GM12874 (cell line): ENCODE measurements at regions not wholly inside any gene's neighbourhood (a gene's known extent, or its start where the extent isn't known, plus 50 kb on each side); places are given as distances from the start of the nearest gene placed in this dataset.

Source experiments
- TF ChIP-seq, protein P1 (sequence below): IDR thresholded peaks from 2 replicates; pipeline ENCODE4 v1.5.1; 2011; ENCODE audit warnings: low read depth, mild to moderate bottlenecking, control low read depth, low read length, moderate library complexity; ENCODE audit not compliant: insufficient read depth

DNA sequence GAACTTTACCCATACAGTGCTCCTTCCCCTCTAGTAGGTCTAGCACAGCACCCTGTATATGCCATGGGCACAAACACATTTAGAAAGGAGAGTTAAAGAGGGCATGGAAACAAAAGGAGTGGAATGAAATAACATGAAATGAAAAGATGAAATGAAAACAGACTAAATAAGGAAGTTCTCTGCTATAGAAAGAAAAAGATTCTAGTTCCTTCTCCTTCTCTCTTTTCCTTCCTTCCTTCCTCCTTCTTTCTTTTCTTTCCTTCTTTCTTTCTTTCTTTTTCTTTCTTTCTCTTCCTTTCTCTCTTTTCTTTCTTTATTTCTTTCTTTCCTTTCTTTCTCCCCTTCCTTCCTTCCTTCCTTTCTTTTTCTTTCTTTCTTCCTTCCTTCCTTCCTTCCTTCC is 2197.4 kb downstream of the PCDH7 start:
- TF ChIP-seq, protein P1, sequence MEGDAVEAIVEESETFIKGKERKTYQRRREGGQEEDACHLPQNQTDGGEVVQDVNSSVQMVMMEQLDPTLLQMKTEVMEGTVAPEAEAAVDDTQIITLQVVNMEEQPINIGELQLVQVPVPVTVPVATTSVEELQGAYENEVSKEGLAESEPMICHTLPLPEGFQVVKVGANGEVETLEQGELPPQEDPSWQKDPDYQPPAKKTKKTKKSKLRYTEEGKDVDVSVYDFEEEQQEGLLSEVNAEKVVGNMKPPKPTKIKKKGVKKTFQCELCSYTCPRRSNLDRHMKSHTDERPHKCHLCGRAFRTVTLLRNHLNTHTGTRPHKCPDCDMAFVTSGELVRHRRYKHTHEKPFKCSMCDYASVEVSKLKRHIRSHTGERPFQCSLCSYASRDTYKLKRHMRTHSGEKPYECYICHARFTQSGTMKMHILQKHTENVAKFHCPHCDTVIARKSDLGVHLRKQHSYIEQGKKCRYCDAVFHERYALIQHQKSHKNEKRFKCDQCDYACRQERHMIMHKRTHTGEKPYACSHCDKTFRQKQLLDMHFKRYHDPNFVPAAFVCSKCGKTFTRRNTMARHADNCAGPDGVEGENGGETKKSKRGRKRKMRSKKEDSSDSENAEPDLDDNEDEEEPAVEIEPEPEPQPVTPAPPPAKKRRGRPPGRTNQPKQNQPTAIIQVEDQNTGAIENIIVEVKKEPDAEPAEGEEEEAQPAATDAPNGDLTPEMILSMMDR, result no peak

DNA sequence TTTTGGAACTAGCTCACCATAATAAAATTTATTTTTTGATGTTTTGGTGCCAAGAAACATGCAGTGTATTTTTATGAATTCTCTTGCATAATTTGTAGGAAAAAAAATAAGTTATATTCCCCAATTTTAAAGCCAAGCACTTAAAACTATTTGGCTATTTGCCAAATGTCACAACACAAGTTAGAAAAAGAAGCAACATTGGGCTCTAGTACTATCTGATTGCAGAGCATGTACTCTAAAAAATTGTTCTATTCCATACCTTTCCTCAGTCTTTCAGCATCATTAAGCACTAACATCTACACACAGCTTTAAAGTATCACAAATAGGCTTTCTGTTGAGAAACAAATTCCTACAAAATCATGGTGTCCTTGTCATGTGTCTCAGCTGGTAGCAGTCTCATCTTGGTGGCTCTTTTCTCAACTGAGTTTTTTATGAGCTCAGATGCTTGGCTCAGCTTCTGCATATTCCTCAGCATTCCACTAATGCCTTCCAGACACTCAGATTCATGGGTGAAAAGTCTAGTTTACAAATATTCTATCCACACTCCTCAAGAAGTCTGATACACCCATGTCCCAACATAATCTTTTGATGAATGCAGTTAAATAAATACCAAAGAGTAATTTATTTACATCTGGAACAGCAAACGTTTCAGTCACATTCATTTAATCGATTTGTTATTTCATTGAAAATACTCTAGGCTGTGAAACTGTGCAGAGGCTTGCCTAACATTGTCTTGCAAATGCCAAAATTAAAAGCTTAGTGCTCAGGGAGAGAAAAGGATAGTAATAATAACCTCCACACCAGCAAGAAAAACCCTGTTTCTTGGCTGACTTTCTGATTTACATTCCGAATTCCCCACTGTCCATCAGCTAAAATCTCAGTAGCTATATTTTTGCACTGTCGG is 2209.9 kb downstream of the PCDH7 start:
- TF ChIP-seq, protein P1, result no peak

DNA sequence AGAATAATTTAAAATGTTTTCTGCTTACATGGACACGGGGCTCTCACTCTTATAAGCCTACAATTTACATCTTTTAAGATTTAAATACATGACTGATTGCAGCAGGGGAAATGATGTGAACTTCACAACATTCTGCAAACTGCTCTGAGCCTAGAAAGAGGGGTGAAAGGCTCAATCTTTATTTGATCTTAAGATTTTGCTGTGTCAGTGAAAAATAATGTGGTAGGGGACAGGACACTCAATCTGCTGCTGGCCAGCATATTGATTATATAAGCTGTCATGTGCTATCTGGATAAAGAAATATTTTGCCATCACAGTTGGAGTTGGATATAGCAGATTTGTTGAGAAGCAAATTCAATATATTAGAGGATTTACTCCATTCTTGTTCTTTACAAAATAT is 2210.5 kb downstream of the PCDH7 start:
- TF ChIP-seq, protein P1, result no peak

DNA sequence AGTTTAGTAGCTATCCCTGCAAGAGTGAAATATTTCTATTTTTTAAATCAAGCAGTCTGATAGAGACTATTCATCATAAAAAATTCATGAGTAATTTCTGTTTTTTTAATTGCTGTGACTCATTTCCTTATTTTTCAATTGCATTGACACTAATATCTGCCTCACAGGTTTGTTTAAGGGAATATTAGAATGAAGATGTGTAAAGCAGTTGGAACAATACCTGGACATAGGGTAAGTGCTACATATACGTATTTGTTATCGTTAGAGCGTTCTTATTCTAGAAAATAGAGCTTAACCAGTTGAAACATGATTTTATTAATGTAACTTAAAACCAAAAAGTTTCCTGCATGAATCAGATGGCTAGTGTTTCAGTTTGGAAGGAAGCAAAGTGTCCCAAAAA is 2211.3 kb downstream of the PCDH7 start:
- TF ChIP-seq, protein P1, result no peak

DNA sequence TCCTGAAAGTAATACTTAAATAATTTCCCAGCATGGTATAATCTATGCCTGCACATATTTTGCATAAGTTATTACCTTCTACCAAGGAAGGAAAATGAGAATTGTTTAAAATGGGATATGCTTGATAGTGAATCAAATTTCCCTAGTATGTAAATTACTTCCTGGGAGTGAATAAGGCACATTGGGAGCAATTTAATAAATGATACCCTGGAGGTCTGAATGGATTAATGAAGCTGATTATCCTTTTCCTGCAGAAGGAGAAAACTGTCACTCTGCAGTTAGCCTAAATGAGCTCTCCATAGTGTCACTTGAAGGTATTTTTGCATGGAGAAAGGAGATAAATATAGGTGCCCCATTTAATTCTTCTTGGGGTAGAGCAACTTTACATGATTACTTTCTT is 2212.0 kb downstream of the PCDH7 start:
- TF ChIP-seq, protein P1, result no peak

DNA sequence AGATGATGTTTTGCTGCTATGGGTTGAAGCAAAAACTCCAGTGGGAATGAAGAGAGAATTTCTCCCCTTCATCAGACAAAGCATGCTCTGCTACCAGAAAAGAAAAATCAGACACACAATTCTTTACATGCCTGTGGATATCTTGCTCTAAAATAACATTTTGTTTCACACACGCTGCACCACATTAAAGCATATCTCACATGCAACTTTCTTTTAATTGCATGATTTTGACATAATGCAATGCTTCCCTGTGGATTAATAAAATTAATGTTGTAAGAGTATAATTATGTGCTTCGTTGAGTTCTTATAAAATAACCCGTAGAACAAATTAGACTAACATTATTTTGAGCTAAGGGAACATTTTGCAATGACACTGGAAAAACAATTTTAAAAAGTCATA is 2230.7 kb downstream of the PCDH7 start:
- TF ChIP-seq, protein P1, result no peak

DNA sequence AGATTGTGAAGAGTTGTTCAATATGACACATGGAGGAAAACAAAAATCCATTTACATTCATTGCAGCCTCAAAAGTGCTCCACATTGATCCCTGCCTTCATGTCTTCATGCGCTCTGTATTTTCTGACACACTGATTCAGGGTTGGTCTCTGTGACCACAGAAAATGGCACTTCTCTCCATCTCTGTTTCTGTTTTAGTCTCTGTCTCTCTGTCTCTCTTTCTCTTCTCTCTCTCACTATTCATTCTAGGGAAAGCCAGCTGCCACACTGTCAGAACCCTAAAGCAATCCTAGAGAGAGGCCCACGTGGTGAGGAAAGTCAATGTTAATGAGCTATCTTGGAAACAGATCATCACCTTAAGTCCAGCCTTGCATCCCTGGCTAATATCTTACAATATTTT is 2238.4 kb downstream of the PCDH7 start:
- TF ChIP-seq, protein P1, result no peak
